HEK293T (cell line): ENCODE measurements at regions not wholly inside any gene's neighbourhood (a gene's known extent, or its start where the extent isn't known, plus 50 kb on each side); places are given as distances from the start of the nearest gene placed in this dataset.

Experiments used
- BHLHE40 ChIP-seq: fragments of 450-650 bp; IDR thresholded peaks from 2 replicates; pipeline ENCODE4 v1.6.1; 2016; ENCODE audit warnings: mild to moderate bottlenecking, moderate library complexity, borderline replicate concordance
- ELF4 ChIP-seq: fragments of 450-650 bp; IDR thresholded peaks from 2 replicates; pipeline ENCODE4 v1.6.1; 2017; ENCODE audit warnings: antibody characterized with exemption
- LEF1 ChIP-seq: fragments of 450-650 bp; IDR thresholded peaks from 2 replicates; pipeline ENCODE4 v1.6.1; 2017; ENCODE audit warnings: mild to moderate bottlenecking, borderline replicate concordance
- PKNOX1 ChIP-seq: fragments of 450-650 bp; IDR thresholded peaks from 2 replicates; pipeline ENCODE4 v1.6.1; 2016
- SP1 ChIP-seq: fragments of 450-650 bp; IDR thresholded peaks from 2 replicates; pipeline ENCODE4 v1.6.1; 2017
- SUZ12 ChIP-seq: fragments of 450-650 bp; IDR thresholded peaks from 2 replicates; pipeline ENCODE4 v1.6.1; 2016; ENCODE audit warnings: mild to moderate bottlenecking
- TARDBP ChIP-seq: fragments of 450-650 bp; IDR thresholded peaks from 2 replicates; pipeline ENCODE4 v1.6.1; 2016
- ZNF384 ChIP-seq: fragments of 450-650 bp; IDR thresholded peaks from 2 replicates; pipeline ENCODE4 v1.6.1; 2016

- TF ChIP-seq BHLHE40: no peak
- no peak for TF ChIP-seq SP1
- no peak for TF ChIP-seq PKNOX1
- TF ChIP-seq TARDBP: no peak
- no peak for TF ChIP-seq ELF4
- no peak for TF ChIP-seq ZNF384
- no peak for TF ChIP-seq LEF1
- no peak for TF ChIP-seq SUZ12
These were observed 73.7 kb upstream of the MSTN start for GRCh38 chr2:190136259-190136658.
